ENCODE measurements at regions not wholly inside any gene's neighbourhood (a gene's known extent, or its start where the extent isn't known, plus 50 kb on each side); places are given as distances from the start of the nearest gene placed in this dataset.

GRCh38 chr5:96317945-96318344 lies 115.1 kb downstream of the PCSK1 start:
- DNase-seq (ENCODE audit: low spot score) = no peak
- POLR2A ChIA-PET (ENCODE audit: low non-redundant PET) = interaction anchor here (0.8 kb wide), 1 partner anchor 15 kb away, joined by 15 read pairs; no protein-coding TSS in a partner anchor
- H3K4me1 ChIP-seq (ENCODE audit: insufficient read depth, low read length, poor library complexity, severe bottlenecking) = no peaks in the 10 kb centered on the region
- CTCF ChIA-PET = no interaction called here
- H3K9me3 ChIP-seq (ENCODE audit: low read depth, low read length, poor library complexity, severe bottlenecking) = no peaks in the 10 kb centered on the region
- H3K27me3 ChIP-seq (replicated peaks; ENCODE audit: insufficient read depth, low read depth, low read length, poor library complexity) = no peaks in the 10 kb centered on the region
- intact Hi-C loops (cut with micrococcal nuclease; ENCODE audit: unreplicated experiment) = no loop called here
- no peaks in the 10 kb centered on the region for H3K36me3 ChIP-seq (ENCODE audit: insufficient read depth, low read length, poor library complexity, severe bottlenecking)
- BruUV-seq (replicated peaks) = no TSS peak
- TF ChIP-seq EZH2 (IDR thresholded peaks at IDR 0.05; ENCODE audit: borderline replicate concordance, low read depth, low read length, poor library complexity, severe bottlenecking) = no peak
- no peak for TF ChIP-seq CTCF (conservative IDR thresholded peaks at IDR 0.05; ENCODE audit: low read depth, low read length)
- no peak overlapping the region for H3K4me3 ChIP-seq (ENCODE audit: low read depth, low read length, poor library complexity, severe bottlenecking)
- no peak overlapping the region for H3K27ac ChIP-seq (ENCODE audit: low read depth, low read length, poor library complexity, severe bottlenecking)

- DNase-seq (ENCODE audit: low spot score) = no peak
- Histone ChIP-seq H3K36me3 (ENCODE audit: insufficient read depth, low read length, poor library complexity, severe bottlenecking) (no peaks in the 10 kb centered on the region), H3K27ac (ENCODE audit: low read depth, low read length, poor library complexity, severe bottlenecking) (no peak overlapping the region), H3K4me3 (ENCODE audit: low read depth, low read length, poor library complexity, severe bottlenecking) (no peak overlapping the region), H3K27me3 (replicated peaks; ENCODE audit: insufficient read depth, low read depth, low read length, poor library complexity) (no peaks in the 10 kb centered on the region), H3K9me3 (ENCODE audit: low read depth, low read length, poor library complexity, severe bottlenecking) (no peaks in the 10 kb centered on the region), H3K4me1 (ENCODE audit: insufficient read depth, low read length, poor library complexity, severe bottlenecking) (no peaks in the 10 kb centered on the region)
- no TSS peak for BruUV-seq (replicated peaks)
- intact Hi-C loops (cut with micrococcal nuclease; ENCODE audit: unreplicated experiment) = no loop called here
- ChIA-PET POLR2A (ENCODE audit: low non-redundant PET) (no interaction called here), CTCF (no interaction called here)
- TF ChIP-seq EZH2 (IDR thresholded peaks at IDR 0.05; ENCODE audit: borderline replicate concordance, low read depth, low read length, poor library complexity, severe bottlenecking) = no peak
- TF ChIP-seq CTCF (conservative IDR thresholded peaks at IDR 0.05; ENCODE audit: low read depth, low read length) = no peak
These were observed 116.6 kb downstream of the PCSK1 start for GRCh38 chr5:96316487-96316886.

GRCh38 chr5:96316017-96316416 lies 117.0 kb downstream of the PCSK1 start:
- no peaks in the 10 kb centered on the region for H3K27me3 ChIP-seq (replicated peaks; ENCODE audit: insufficient read depth, low read depth, low read length, poor library complexity)
- no peak overlapping the region for H3K4me3 ChIP-seq (ENCODE audit: low read depth, low read length, poor library complexity, severe bottlenecking)
- DNase-seq (ENCODE audit: low spot score) = no peak
- POLR2A ChIA-PET (ENCODE audit: low non-redundant PET) = no interaction called here
- TF ChIP-seq EZH2 (IDR thresholded peaks at IDR 0.05; ENCODE audit: borderline replicate concordance, low read depth, low read length, poor library complexity, severe bottlenecking) (no peak), CTCF (conservative IDR thresholded peaks at IDR 0.05; ENCODE audit: low read depth, low read length) (no peak)
- H3K4me1 ChIP-seq (ENCODE audit: insufficient read depth, low read length, poor library complexity, severe bottlenecking) = no peaks in the 10 kb centered on the region
- no peaks in the 10 kb centered on the region for H3K36me3 ChIP-seq (ENCODE audit: insufficient read depth, low read length, poor library complexity, severe bottlenecking)
- CTCF ChIA-PET = no interaction called here
- intact Hi-C loops (cut with micrococcal nuclease; ENCODE audit: unreplicated experiment) = no loop called here
- H3K9me3 ChIP-seq (ENCODE audit: low read depth, low read length, poor library complexity, severe bottlenecking) = no peaks in the 10 kb centered on the region
- no TSS peak for BruUV-seq (replicated peaks)
- H3K27ac ChIP-seq (ENCODE audit: low read depth, low read length, poor library complexity, severe bottlenecking) = no peak overlapping the region
